ENCODE measurements at regions not wholly inside any gene's neighbourhood (a gene's known extent, or its start where the extent isn't known, plus 50 kb on each side); places are given as distances from the start of the nearest gene placed in this dataset.

DNA sequence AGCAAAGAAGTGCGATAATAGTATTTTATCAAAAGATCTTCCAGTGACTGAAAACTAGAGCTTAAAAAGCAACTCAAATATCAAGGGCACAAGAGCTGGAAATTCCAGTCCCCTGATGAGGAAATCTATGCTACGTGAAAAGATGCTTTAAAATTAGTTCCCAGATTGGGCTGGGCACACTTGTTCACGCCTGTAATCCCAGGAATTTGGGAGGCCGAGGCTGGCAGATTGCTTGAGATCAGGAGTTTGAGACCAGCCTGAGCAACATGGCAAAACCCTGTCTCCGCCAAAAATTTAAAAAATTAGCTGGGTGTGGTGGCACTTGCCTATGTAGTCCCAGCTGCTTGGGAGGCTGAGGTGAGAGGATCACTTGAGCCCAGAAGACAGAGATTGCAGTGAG lies 138.8 kb downstream of the SEMA6D start:
- TF ChIP-seq, protein P1, sequence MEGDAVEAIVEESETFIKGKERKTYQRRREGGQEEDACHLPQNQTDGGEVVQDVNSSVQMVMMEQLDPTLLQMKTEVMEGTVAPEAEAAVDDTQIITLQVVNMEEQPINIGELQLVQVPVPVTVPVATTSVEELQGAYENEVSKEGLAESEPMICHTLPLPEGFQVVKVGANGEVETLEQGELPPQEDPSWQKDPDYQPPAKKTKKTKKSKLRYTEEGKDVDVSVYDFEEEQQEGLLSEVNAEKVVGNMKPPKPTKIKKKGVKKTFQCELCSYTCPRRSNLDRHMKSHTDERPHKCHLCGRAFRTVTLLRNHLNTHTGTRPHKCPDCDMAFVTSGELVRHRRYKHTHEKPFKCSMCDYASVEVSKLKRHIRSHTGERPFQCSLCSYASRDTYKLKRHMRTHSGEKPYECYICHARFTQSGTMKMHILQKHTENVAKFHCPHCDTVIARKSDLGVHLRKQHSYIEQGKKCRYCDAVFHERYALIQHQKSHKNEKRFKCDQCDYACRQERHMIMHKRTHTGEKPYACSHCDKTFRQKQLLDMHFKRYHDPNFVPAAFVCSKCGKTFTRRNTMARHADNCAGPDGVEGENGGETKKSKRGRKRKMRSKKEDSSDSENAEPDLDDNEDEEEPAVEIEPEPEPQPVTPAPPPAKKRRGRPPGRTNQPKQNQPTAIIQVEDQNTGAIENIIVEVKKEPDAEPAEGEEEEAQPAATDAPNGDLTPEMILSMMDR (IDR thresholded peaks at IDR 0.05), result no peak
- no peak for TF ChIP-seq ZFX (IDR thresholded peaks at IDR 0.05; ENCODE audit: borderline replicate concordance)

Measured in 22Rv1 (cell line).